ENCODE measurements at regions not wholly inside any gene's neighbourhood (a gene's known extent, or its start where the extent isn't known, plus 50 kb on each side); places are given as distances from the start of the nearest gene placed in this dataset.

GRCh38 chr1:83012950-83013349 lies 986.0 kb downstream of the TTLL7 start:
- intact Hi-C loops (cut with micrococcal nuclease; ENCODE audit: unreplicated experiment): no loop called here

GRCh38 chr1:83011265-83011664 lies 987.7 kb downstream of the TTLL7 start:
- Histone ChIP-seq H3K9me3 (ENCODE audit: low read depth, low read length, poor library complexity, severe bottlenecking) (no peaks in the 10 kb centered on the region), H3K27me3 (replicated peaks; ENCODE audit: insufficient read depth, low read depth, low read length, poor library complexity) (peaks cover 11% of the 10 kb centered on the region), H3K36me3 (ENCODE audit: insufficient read depth, low read length, poor library complexity, severe bottlenecking) (no peaks in the 10 kb centered on the region), H3K4me3 (ENCODE audit: low read depth, low read length, poor library complexity, severe bottlenecking) (no peak overlapping the region), H3K4me1 (ENCODE audit: insufficient read depth, low read length, poor library complexity, severe bottlenecking) (no peaks in the 10 kb centered on the region), H3K27ac (ENCODE audit: low read depth, low read length, poor library complexity, severe bottlenecking) (no peak overlapping the region)
- ChIA-PET CTCF (no interaction called here), POLR2A (ENCODE audit: low non-redundant PET) (no interaction called here)
- intact Hi-C loops (cut with micrococcal nuclease; ENCODE audit: unreplicated experiment): no loop called here
- TF ChIP-seq CTCF (conservative IDR thresholded peaks at IDR 0.05; ENCODE audit: low read depth, low read length) (no peak), EZH2 (IDR thresholded peaks at IDR 0.05; ENCODE audit: borderline replicate concordance, low read depth, low read length, poor library complexity, severe bottlenecking) (no peak)
- BruUV-seq (replicated peaks): no TSS peak
- DNase-seq (ENCODE audit: low spot score): no peak

More at GRCh38 chr1:83012950-83013349, 986.0 kb downstream of the TTLL7 start:
- no peak for TF ChIP-seq CTCF (conservative IDR thresholded peaks at IDR 0.05; ENCODE audit: low read depth, low read length)
- H3K9me3 ChIP-seq (ENCODE audit: low read depth, low read length, poor library complexity, severe bottlenecking): no peaks in the 10 kb centered on the region
- DNase-seq (ENCODE audit: low spot score): no peak
- no TSS peak for BruUV-seq (replicated peaks)
- H3K4me3 ChIP-seq (ENCODE audit: low read depth, low read length, poor library complexity, severe bottlenecking): no peak overlapping the region
- ChIA-PET CTCF (no interaction called here), POLR2A (ENCODE audit: low non-redundant PET) (no interaction called here)
- H3K36me3 ChIP-seq (ENCODE audit: insufficient read depth, low read length, poor library complexity, severe bottlenecking): no peaks in the 10 kb centered on the region
- H3K27ac ChIP-seq (ENCODE audit: low read depth, low read length, poor library complexity, severe bottlenecking): no peak overlapping the region
- peaks cover 17% of the 10 kb centered on the region for H3K27me3 ChIP-seq (replicated peaks; ENCODE audit: insufficient read depth, low read depth, low read length, poor library complexity)
- no peaks in the 10 kb centered on the region for H3K4me1 ChIP-seq (ENCODE audit: insufficient read depth, low read length, poor library complexity, severe bottlenecking)

GRCh38 chr1:83006271-83006670 lies 992.7 kb downstream of the TTLL7 start:
- H3K4me1 ChIP-seq (ENCODE audit: insufficient read depth, low read length, poor library complexity, severe bottlenecking): no peaks in the 10 kb centered on the region
- DNase-seq (ENCODE audit: low spot score): no peak
- no peak overlapping the region for H3K4me3 ChIP-seq (ENCODE audit: low read depth, low read length, poor library complexity, severe bottlenecking)
- TF ChIP-seq EZH2 (IDR thresholded peaks at IDR 0.05; ENCODE audit: borderline replicate concordance, low read depth, low read length, poor library complexity, severe bottlenecking) (no peak), CTCF (conservative IDR thresholded peaks at IDR 0.05; ENCODE audit: low read depth, low read length) (no peak)
- intact Hi-C loops (cut with micrococcal nuclease; ENCODE audit: unreplicated experiment): no loop called here
- no TSS peak for BruUV-seq (replicated peaks)
- ChIA-PET POLR2A (ENCODE audit: low non-redundant PET) (no interaction called here), CTCF (no interaction called here)
- H3K9me3 ChIP-seq (ENCODE audit: low read depth, low read length, poor library complexity, severe bottlenecking): no peaks in the 10 kb centered on the region
- H3K27ac ChIP-seq (ENCODE audit: low read depth, low read length, poor library complexity, severe bottlenecking): no peak overlapping the region
- no peaks in the 10 kb centered on the region for H3K36me3 ChIP-seq (ENCODE audit: insufficient read depth, low read length, poor library complexity, severe bottlenecking)
- H3K27me3 ChIP-seq (replicated peaks; ENCODE audit: insufficient read depth, low read depth, low read length, poor library complexity): peaks cover 14% of the 10 kb centered on the region

Measured in A673 (cell line).